ENCODE measurements at regions not wholly inside any gene's neighbourhood (a gene's known extent, or its start where the extent isn't known, plus 50 kb on each side); places are given as distances from the start of the nearest gene placed in this dataset.

GRCh38 chr17:72273289-72274056, 152.7 kb downstream of the SOX9 start:
- Mint-ChIP-seq H3K27ac (no peak overlapping the region), H3K4me1 (no peaks in the 10 kb centered on the region), H3K9me3 (peaks cover 8 to 23% (median 11%) of the 10 kb centered on the region in 7 donors), H3K27me3 (ENCODE audit: low read depth in 3 of 3) (no peaks in the 10 kb centered on the region), H3K4me3 (no peak overlapping the region), H3K36me3 (no peaks in the 10 kb centered on the region)
- H3K27ac ChIP-seq (ENCODE audit: low read depth in 1 of 2, low read length in 2 of 2): no peak overlapping the region
- intact Hi-C loops (cut with micrococcal nuclease): no loop called here
- no peak overlapping the region for H3K4me3 ChIP-seq (replicated peaks in 1 of 3; ENCODE audit: low read depth in 2 of 3, low read length in 3 of 3)
- no peaks in the 10 kb centered on the region for H3K27me3 ChIP-seq (ENCODE audit: control insufficient read depth in 2 of 2, insufficient read depth in 2 of 2, low read length in 2 of 2)
- DNase-seq: no peak
- 81% methylated on average over 5 of the region's 10 CpGs for WGBS (ENCODE audit: insufficient coverage)
- no peak overlapping the region for H3K9ac ChIP-seq (ENCODE audit: insufficient read depth, low read length, poor library complexity, severe bottlenecking)
- H3K4me1 ChIP-seq (ENCODE audit: control insufficient read depth in 1 of 2, insufficient read depth in 2 of 2, low read length in 2 of 2): no peaks in the 10 kb centered on the region
- H4K20me1 ChIP-seq (ENCODE audit: insufficient read depth, low read length): no peaks in the 10 kb centered on the region
- H2AFZ ChIP-seq (ENCODE audit: insufficient read depth, low read depth, low read length, poor library complexity, severe bottlenecking): no peak overlapping the region
- H3K79me2 ChIP-seq (ENCODE audit: insufficient read depth, low read length): no peaks in the 10 kb centered on the region
- TF ChIP-seq, protein P1, sequence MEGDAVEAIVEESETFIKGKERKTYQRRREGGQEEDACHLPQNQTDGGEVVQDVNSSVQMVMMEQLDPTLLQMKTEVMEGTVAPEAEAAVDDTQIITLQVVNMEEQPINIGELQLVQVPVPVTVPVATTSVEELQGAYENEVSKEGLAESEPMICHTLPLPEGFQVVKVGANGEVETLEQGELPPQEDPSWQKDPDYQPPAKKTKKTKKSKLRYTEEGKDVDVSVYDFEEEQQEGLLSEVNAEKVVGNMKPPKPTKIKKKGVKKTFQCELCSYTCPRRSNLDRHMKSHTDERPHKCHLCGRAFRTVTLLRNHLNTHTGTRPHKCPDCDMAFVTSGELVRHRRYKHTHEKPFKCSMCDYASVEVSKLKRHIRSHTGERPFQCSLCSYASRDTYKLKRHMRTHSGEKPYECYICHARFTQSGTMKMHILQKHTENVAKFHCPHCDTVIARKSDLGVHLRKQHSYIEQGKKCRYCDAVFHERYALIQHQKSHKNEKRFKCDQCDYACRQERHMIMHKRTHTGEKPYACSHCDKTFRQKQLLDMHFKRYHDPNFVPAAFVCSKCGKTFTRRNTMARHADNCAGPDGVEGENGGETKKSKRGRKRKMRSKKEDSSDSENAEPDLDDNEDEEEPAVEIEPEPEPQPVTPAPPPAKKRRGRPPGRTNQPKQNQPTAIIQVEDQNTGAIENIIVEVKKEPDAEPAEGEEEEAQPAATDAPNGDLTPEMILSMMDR (IDR thresholded peaks at IDR 0.05): no peak
- peaks cover 0 to 8% of the 10 kb centered on the region in 2 donors for H3K9me3 ChIP-seq (replicated peaks in 1 of 2; ENCODE audit: control insufficient read depth in 1 of 2, insufficient read depth in 1 of 2, low read length in 2 of 2)
- no peak overlapping the region for H3K4me2 ChIP-seq (replicated peaks; ENCODE audit: extremely low read depth, low read length, poor library complexity, severe bottlenecking)
- H3K36me3 ChIP-seq (replicated peaks in 1 of 2; ENCODE audit: control insufficient read depth in 1 of 2, insufficient read depth in 2 of 2, low read length in 2 of 2): no peaks in the 10 kb centered on the region

- intact Hi-C loops (cut with micrococcal nuclease): no loop called here
- WGBS (ENCODE audit: insufficient coverage): 90% methylated on average over 1 of the region's 2 CpGs
- DNase-seq: no peak
- Histone ChIP-seq H3K4me2 (replicated peaks; ENCODE audit: extremely low read depth, low read length, poor library complexity, severe bottlenecking) (no peak overlapping the region), H3K9me3 (replicated peaks in 1 of 2; ENCODE audit: control insufficient read depth in 1 of 2, insufficient read depth in 1 of 2, low read length in 2 of 2) (peaks cover 0 to 8% of the 10 kb centered on the region in 2 donors), H3K36me3 (replicated peaks in 1 of 2; ENCODE audit: control insufficient read depth in 1 of 2, insufficient read depth in 2 of 2, low read length in 2 of 2) (no peaks in the 10 kb centered on the region), H3K4me1 (ENCODE audit: control insufficient read depth in 1 of 2, insufficient read depth in 2 of 2, low read length in 2 of 2) (no peaks in the 10 kb centered on the region), H3K27ac (ENCODE audit: low read depth in 1 of 2, low read length in 2 of 2) (no peak overlapping the region), H3K9ac (ENCODE audit: insufficient read depth, low read length, poor library complexity, severe bottlenecking) (no peak overlapping the region), H3K4me3 (replicated peaks in 1 of 3; ENCODE audit: low read depth in 2 of 3, low read length in 3 of 3) (no peak overlapping the region), H3K27me3 (ENCODE audit: control insufficient read depth in 2 of 2, insufficient read depth in 2 of 2, low read length in 2 of 2) (no peaks in the 10 kb centered on the region), H4K20me1 (ENCODE audit: insufficient read depth, low read length) (no peaks in the 10 kb centered on the region), H3K79me2 (ENCODE audit: insufficient read depth, low read length) (no peaks in the 10 kb centered on the region), H2AFZ (ENCODE audit: insufficient read depth, low read depth, low read length, poor library complexity, severe bottlenecking) (no peak overlapping the region)
- Mint-ChIP-seq H3K4me3 (no peak overlapping the region), H3K4me1 (no peaks in the 10 kb centered on the region), H3K27me3 (ENCODE audit: low read depth in 3 of 3) (no peaks in the 10 kb centered on the region), H3K9me3 (peaks cover 7 to 26% (median 11%) of the 10 kb centered on the region in 7 donors), H3K27ac (no peak overlapping the region), H3K36me3 (no peaks in the 10 kb centered on the region)
- TF ChIP-seq, protein P1 (IDR thresholded peaks at IDR 0.05): no peak
These were observed 153.8 kb downstream of the SOX9 start for GRCh38 chr17:72274614-72275013.
